Duodenal mucosa (tissue), 2 donors: ENCODE measurements at regions not wholly inside any gene's neighbourhood (a gene's known extent, or its start where the extent isn't known, plus 50 kb on each side); places are given as distances from the start of the nearest gene placed in this dataset.
"Not testable (repeated sequence)": the region's sequence is repeated elsewhere in the genome, so short reads cannot be mapped to it uniquely, and the experiment has no call there.

Experiments
- H3K27ac ChIP-seq: one replicate; pipeline ENCODE4 v1.7.0; 2013; ENCODE audit warnings: low read depth, low read length
- H3K27me3 ChIP-seq, 2 donors: one replicate each; pipeline ENCODE4 v1.7.0; 2013; ENCODE audit warnings: low read length in 2 of 2, control low read depth in 1 of 2; ENCODE audit not compliant: insufficient read depth in 2 of 2, control insufficient read depth in 1 of 2
- H3K36me3 ChIP-seq, 2 donors: one replicate each; pipeline ENCODE4 v1.7.0; 2013; ENCODE audit warnings: low read length in 2 of 2, control low read depth in 1 of 2; ENCODE audit not compliant: insufficient read depth in 2 of 2, control insufficient read depth in 1 of 2
- H3K4me1 ChIP-seq, 2 donors: one replicate each; pipeline ENCODE4 v1.7.0; 2013; ENCODE audit warnings: low read length in 2 of 2, control low read depth in 1 of 2; ENCODE audit not compliant: insufficient read depth in 2 of 2, control insufficient read depth in 1 of 2
- H3K4me3 ChIP-seq, 2 donors: one replicate each; pipeline ENCODE4 v1.7.0; 2013; ENCODE audit warnings: low read length in 2 of 2, low read depth in 1 of 2
- H3K9ac ChIP-seq, 2 donors: one replicate each; pipeline ENCODE4 v1.7.0; 2013; ENCODE audit warnings: low read length in 2 of 2, low read depth in 1 of 2
- H3K9me3 ChIP-seq, 2 donors: one replicate each; pipeline ENCODE4 v1.7.0; 2013; ENCODE audit warnings: low read length in 2 of 2, control low read depth in 1 of 2; ENCODE audit not compliant: control insufficient read depth in 1 of 2

- H3K4me1 ChIP-seq, result no peaks in the 10 kb centered on the region
- H3K4me3 ChIP-seq, result no peak overlapping the region
- H3K9ac ChIP-seq, result no peak overlapping the region
- no peaks in the 10 kb centered on the region for H3K27me3 ChIP-seq
- H3K36me3 ChIP-seq, result no peaks in the 10 kb centered on the region
- H3K27ac ChIP-seq, result no peak overlapping the region
- no peaks in the 10 kb centered on the region for H3K9me3 ChIP-seq
Observed at GRCh38 chr7:145134377-145134776, 298.5 kb upstream of the TPK1 start.

- Histone ChIP-seq H3K36me3 (no peaks in the 10 kb centered on the region), H3K4me3 (no peak overlapping the region), H3K27me3 (no peaks in the 10 kb centered on the region), H3K27ac (no peak overlapping the region), H3K9ac (no peak overlapping the region), H3K9me3 (no peaks in the 10 kb centered on the region), H3K4me1 (no peaks in the 10 kb centered on the region)
Observed at GRCh38 chr7:145123502-145123901, 287.6 kb upstream of the TPK1 start.

- H3K9me3 ChIP-seq, result no peaks in the 10 kb centered on the region
- no peak overlapping the region for H3K27ac ChIP-seq
- H3K36me3 ChIP-seq, result no peaks in the 10 kb centered on the region
- H3K9ac ChIP-seq, result no peak overlapping the region
- H3K4me1 ChIP-seq, result no peaks in the 10 kb centered on the region
- H3K27me3 ChIP-seq, result no peaks in the 10 kb centered on the region
- H3K4me3 ChIP-seq, result no peak overlapping the region
Observed at GRCh38 chr7:145106001-145106400, 270.1 kb upstream of the TPK1 start.

- no peak overlapping the region for H3K4me3 ChIP-seq
- no peak overlapping the region for H3K9ac ChIP-seq
- no peaks in the 10 kb centered on the region for H3K36me3 ChIP-seq
Observed at GRCh38 chr7:145105561-145105960, 269.7 kb upstream of the TPK1 start.

GRCh38 chr7:145104400-145104799, 268.5 kb upstream of the TPK1 start:
- Histone ChIP-seq H3K36me3 (no peaks in the 10 kb centered on the region), H3K27ac (no peak overlapping the region), H3K9ac (no peak overlapping the region), H3K9me3 (no peaks in the 10 kb centered on the region), H3K27me3 (no peaks in the 10 kb centered on the region), H3K4me3 (no peak overlapping the region), H3K4me1 (no peaks in the 10 kb centered on the region)

More at GRCh38 chr7:145105561-145105960, 269.7 kb upstream of the TPK1 start:
- Histone ChIP-seq H3K27me3 (no peaks in the 10 kb centered on the region), H3K9me3 (no peaks in the 10 kb centered on the region), H3K27ac (no peak overlapping the region), H3K4me1 (no peaks in the 10 kb centered on the region)

GRCh38 chr7:145102199-145102598, 266.3 kb upstream of the TPK1 start:
- not testable (repeated sequence) for H3K27ac ChIP-seq

GRCh38 chr7:145092766-145093165, 256.9 kb upstream of the TPK1 start:
- Histone ChIP-seq H3K4me1 (no peaks in the 10 kb centered on the region), H3K36me3 (no peaks in the 10 kb centered on the region), H3K27me3 (no peaks in the 10 kb centered on the region), H3K4me3 (no peak overlapping the region), H3K27ac (no peak overlapping the region), H3K9me3 (no peaks in the 10 kb centered on the region), H3K9ac (no peak overlapping the region)

More at GRCh38 chr7:145102199-145102598, 266.3 kb upstream of the TPK1 start:
- not testable (repeated sequence) for H3K9ac ChIP-seq, H3K27me3 ChIP-seq, H3K9me3 ChIP-seq, H3K4me1 ChIP-seq, H3K36me3 ChIP-seq, H3K4me3 ChIP-seq

GRCh38 chr7:145088111-145088745, 252.4 kb upstream of the TPK1 start:
- Histone ChIP-seq H3K36me3 (no peaks in the 10 kb centered on the region), H3K27me3 (no peaks in the 10 kb centered on the region), H3K27ac (no peak overlapping the region), H3K9me3 (no peaks in the 10 kb centered on the region), H3K4me1 (no peaks in the 10 kb centered on the region), H3K4me3 (no peak overlapping the region), H3K9ac (no peak overlapping the region)

- Histone ChIP-seq H3K36me3 (no peaks in the 10 kb centered on the region), H3K27ac (no peak overlapping the region), H3K27me3 (no peaks in the 10 kb centered on the region), H3K4me3 (no peak overlapping the region), H3K9ac (no peak overlapping the region), H3K9me3 (no peaks in the 10 kb centered on the region), H3K4me1 (no peaks in the 10 kb centered on the region)
Observed at GRCh38 chr7:145082366-145083161, 246.7 kb upstream of the TPK1 start.

- Histone ChIP-seq H3K9me3 (no peaks in the 10 kb centered on the region), H3K9ac (no peak overlapping the region), H3K27ac (no peak overlapping the region), H3K4me1 (no peaks in the 10 kb centered on the region), H3K27me3 (no peaks in the 10 kb centered on the region), H3K4me3 (no peak overlapping the region), H3K36me3 (no peaks in the 10 kb centered on the region)
Observed at GRCh38 chr7:145065473-145065872, 229.6 kb upstream of the TPK1 start.
